C4-2B (cell line): ENCODE measurements at regions not wholly inside any gene's neighbourhood (a gene's known extent, or its start where the extent isn't known, plus 50 kb on each side); places are given as distances from the start of the nearest gene placed in this dataset.

Experiments
- H3K27ac ChIP-seq: fragments of 450-650 bp; 2 replicates; pipeline ENCODE4 v1.5.1; 2017
- ZFX ChIP-seq: fragments of 450-650 bp; IDR thresholded peaks from 2 replicates; pipeline ENCODE4 v1.6.1; 2017
- TF ChIP-seq, protein P1 (sequence below): fragments of 450-650 bp; conservative IDR thresholded peaks from 2 replicates; pipeline ENCODE4 v1.5.1; 2017; ENCODE audit warnings: mild to moderate bottlenecking

DNA sequence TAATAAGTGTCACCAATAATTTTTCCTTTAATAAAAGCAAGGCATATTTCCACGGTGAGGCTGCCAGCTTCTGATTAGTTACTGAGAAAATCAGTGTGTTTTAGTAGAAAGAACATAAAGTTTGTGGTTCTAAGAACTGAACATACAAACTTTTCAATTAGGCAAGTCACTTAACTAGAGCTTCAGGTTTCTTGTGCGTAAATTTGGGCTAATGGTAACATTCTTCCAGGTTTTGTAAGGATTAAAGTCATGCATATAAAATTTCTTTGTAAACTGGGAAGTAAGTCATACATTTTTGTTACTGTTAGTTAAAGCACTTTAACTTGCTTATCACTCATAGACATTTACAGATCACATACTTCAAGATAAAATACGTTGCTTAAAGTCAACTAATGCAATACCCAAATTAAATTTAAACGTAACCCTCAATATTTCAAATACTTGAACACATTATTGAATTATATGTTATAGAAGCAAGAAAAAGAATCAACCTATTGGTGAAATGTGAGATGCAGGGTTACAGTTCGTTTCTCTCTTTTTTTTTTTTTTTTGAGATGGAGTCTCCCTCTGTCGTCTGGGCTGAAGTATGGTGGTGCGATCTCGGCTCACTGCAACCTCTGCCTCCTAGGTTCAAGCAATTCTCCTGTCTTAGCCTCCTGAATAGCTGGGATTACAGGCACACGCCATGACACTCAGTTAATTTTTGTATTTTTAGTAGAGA, 327.3 kb upstream of the NOX3 start:
- TF ChIP-seq ZFX: no peak
- TF ChIP-seq, protein P1, sequence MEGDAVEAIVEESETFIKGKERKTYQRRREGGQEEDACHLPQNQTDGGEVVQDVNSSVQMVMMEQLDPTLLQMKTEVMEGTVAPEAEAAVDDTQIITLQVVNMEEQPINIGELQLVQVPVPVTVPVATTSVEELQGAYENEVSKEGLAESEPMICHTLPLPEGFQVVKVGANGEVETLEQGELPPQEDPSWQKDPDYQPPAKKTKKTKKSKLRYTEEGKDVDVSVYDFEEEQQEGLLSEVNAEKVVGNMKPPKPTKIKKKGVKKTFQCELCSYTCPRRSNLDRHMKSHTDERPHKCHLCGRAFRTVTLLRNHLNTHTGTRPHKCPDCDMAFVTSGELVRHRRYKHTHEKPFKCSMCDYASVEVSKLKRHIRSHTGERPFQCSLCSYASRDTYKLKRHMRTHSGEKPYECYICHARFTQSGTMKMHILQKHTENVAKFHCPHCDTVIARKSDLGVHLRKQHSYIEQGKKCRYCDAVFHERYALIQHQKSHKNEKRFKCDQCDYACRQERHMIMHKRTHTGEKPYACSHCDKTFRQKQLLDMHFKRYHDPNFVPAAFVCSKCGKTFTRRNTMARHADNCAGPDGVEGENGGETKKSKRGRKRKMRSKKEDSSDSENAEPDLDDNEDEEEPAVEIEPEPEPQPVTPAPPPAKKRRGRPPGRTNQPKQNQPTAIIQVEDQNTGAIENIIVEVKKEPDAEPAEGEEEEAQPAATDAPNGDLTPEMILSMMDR: no peak

DNA sequence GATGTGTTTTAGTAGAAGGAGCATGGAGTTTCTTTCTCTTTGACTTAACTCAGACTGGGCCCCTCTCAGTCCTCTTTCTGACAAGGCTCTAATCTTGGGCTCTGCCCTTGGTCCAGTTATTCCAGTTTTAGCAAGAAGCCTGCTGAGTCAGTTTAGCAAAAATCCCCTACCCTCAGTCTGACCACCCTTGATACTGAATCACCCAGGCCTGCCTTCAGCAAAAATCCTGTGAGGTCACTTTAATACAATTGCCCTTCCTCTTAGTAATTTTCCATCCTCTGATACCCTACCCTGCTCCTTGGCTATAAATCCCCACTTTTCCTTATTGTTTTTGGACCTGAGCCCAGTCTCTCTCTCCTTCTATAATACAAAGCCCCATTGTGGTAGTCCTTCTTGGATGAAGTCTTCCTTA, 326.7 kb upstream of the NOX3 start:
- TF ChIP-seq, protein P1: no peak
- TF ChIP-seq ZFX: no peak
- H3K27ac ChIP-seq: no peak overlapping the region

More for the DNA sequence above, 327.3 kb upstream of the NOX3 start:
- no peak overlapping the region for H3K27ac ChIP-seq

DNA sequence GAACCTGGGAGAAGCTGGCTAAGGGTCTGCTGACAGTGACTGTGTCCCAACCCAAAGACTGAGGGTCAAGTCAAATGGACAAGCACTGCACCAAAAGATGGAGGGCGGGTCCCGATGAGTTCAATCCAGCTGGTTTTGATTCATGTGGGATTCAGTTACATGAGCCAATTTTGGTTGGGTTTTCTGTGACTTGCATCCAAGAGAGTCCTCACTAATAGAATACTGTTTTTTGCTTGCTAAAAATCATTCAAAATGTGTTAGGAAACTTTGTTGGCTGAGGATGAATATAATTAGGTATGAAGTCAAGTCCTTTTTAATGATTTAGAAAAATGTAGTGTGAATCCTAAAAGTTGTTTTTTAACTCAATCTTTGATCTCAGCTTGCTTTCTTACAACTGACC, 323.8 kb upstream of the NOX3 start:
- TF ChIP-seq, protein P1: no peak
- no peak for TF ChIP-seq ZFX
- no peak overlapping the region for H3K27ac ChIP-seq

DNA sequence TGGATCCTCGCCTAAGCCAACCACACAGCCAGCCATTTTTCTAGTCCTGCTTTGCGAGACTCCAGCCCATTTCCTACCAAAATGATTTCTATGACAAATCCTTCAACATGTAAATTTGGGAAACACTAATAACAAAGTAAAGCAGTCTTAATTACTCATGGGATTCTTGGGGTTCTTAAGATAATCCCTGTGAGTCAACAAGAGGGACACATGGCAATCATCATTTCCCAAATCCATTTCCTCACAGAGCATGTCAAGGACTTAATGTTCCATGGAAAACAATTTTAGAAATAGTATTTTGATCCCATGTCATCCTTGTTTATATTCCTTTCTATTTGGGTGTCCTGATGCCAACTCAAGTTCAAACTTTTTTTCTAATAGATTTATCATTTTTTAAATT, 322.7 kb upstream of the NOX3 start:
- no peak for TF ChIP-seq ZFX
- TF ChIP-seq, protein P1: no peak
- no peak overlapping the region for H3K27ac ChIP-seq

DNA sequence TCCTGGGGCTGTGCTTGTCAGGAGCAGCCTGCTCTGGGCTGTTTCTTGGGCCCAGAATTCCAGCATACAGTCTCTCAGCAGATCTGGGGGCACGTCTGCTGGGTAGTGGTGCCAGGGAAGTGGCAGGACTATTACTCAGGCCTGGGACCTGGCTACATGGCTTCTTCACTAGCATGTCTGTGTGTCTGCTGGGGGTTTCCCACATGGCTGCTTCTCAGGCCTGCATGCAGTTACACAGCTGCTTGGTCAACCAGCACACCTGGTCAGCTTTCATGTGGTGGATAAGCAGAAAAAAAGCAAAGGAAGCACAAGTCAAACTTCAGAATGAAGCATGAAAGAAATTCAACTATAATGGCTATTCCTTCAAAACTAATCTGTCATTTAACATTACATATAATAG, 316.2 kb upstream of the NOX3 start:
- no peak overlapping the region for H3K27ac ChIP-seq
- TF ChIP-seq, protein P1: no peak
- TF ChIP-seq ZFX: no peak

DNA sequence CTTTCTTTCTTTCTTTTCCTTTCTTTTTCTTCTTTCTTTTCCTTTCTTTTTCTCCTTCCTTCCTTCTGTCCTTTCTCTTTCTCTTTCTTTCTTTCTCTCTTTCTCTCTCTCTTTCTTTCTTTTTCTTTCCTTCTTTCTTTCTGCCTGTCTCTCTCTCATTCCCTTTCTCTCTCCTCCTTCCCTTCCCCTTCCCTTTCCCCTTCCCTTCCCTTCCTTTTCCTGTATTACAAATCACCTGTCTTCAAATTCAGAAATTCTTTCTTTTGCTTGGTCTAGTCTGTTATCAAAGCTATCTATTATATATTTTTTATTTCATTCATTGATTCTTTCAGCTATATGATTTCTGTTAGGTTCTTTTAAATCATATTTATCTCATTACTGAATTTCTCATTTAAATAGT, 315.2 kb upstream of the NOX3 start:
- TF ChIP-seq ZFX: no peak
- TF ChIP-seq, protein P1: no peak
- no peak overlapping the region for H3K27ac ChIP-seq

DNA sequence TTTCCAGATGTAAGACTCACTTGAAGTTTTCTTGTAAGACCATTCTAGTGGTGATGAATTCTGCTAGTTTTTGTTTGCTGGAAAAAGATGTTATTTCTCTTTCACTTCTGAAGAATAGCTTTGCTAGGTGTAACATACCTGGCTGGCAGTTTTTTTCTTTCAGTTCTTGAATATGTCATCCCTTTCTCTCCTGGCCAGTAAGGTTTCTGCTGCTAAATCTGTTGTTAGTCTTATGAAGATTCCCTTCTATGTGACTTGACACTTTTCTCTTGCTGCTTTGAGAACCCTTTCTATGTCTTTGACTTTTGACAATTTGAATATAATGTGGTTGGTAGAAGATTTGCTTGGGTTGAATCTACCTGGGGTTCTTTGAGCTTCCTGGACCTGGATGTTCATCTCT, 314.7 kb upstream of the NOX3 start:
- H3K27ac ChIP-seq: no peak overlapping the region
- TF ChIP-seq, protein P1: no peak
